NCI-H1417 (cell line): ENCODE measurements at regions not wholly inside any gene's neighbourhood (a gene's known extent, or its start where the extent isn't known, plus 50 kb on each side); places are given as distances from the start of the nearest gene placed in this dataset.
A peak's percentile ranks its signal among the peaks of the same experiment; 100 is the strongest.

ENCODE experiments used
- DNase-seq, 3 experiments: peaks; one replicate each; lab custom pipeline; 2025; lab: John Stamatoyannopoulos, UW

DNA sequence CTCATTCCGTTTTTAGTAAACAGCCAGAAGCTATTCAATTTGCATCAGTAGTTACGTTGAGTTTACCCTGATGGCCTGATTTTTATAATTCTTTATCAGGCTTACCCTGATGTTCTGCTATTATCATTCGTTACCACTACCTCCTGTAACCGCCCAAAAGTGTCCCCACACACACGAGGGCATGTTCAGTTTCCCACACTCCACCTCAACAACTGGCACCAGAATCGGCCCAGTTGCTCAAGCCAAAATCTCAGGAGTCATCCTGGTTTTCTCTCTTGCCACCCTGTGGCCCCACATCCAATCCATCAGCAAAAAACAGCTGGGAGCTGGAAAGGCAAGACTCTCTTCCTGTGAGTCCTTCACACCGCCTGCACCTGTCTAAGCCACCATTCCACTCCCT lies 102.9 kb upstream of the RAB6C start:
- peak in 1 of 3 experiments; percentile 20 for DNase-seq

- DNase-seq = peak; percentile 69 to 85 (median 81)
Measured at GRCh38 chr2:129877289-129877741, 102.2 kb upstream of the RAB6C start.

DNA sequence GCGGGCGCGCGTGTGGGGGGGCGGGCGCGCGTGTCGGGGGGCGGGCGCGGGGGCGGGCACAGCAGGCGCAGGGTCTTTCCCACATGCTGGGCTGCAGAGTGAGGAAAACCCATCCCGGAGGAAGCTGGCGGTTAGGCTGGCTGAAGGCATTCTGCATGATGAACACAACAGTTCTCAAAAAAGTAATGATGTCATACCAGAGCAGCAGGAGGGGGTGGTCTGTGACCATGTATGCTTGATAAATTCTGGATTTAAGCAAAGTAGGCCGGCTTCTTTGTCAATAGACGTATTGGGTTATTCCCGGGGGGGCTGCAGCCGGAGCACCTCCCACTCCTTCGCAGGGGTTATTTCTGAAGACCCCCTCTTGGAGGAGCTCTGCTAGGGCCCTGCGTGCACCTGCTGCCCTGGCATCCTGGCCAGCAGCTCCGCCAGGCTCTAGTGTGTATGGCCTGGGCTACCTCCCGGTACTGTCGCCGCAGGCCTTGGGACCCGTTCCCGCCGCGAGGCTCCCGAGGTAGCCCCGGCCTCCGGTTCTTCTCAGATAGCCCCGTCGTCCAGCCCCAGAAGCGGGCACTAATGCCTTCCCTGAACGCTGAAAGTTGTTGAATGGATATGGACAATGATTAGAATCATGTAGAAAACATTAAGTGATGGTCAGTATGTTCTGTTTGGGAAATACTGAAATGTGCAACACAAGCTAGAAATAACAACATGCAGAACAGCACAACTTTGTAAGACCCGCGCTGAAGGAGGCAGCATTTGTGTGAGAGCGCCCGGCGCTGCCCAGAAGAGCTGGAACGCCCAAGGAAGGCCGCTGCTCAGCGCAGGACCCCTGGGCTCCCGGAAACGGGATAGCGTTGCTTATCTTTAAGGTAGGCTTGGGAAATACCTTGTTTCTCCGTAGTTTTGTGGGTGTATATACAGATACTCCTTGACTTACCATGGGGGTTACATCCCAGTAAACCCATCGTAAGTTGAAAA lies 101.4 kb upstream of the RAB6C start:
- peak in 2 of 3 experiments; percentile 3 to 48 for DNase-seq

DNA sequence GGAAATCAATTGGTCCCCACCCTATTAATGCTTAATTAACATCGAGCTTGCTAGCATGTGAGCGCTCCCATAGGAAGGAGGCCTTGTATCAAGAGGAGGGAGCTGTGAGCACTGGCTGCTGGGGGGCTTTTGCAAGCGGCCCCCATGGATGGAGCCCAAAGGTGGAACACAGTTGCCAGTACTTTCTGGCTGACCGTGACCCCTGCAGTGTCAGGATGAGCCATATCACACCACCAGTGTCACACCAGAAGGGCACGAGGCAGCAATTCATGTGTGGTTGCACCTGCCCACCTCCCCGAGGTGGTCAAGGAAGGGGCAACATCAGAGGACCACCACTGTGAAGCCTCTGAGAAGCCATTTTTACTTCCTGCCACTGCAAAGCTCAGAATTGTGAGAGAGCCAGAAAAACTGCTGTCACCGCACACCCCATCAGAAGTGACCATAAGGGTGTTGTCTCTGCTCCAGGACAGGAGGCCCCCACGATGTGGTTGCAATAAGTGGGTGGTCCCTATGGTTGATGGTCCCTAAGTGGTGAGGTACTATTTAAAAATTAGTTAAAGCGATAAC lies 99.8 kb upstream of the RAB6C start:
- no peak for DNase-seq

- DNase-seq = no peak
Measured at GRCh38 chr2:129880309-129880708, 99.2 kb upstream of the RAB6C start.

DNA sequence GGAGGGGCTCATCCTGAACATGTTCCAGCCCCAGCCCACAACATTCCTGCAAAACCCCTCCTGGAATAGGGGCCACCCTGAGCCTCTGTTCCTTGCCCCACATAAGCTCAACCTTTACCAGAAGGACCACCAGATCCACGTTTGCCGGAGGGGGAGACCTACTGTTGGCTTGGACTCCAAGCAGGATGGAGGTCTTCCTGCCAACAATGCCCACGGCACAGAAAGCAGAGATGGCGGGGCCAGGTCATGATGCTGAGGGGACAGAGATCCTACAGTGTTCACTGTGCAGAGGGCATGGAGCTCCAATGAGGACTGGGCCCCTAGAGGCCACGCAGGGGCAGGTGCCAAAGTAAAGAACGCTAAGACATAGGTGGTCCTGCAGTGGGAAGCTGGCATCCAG lies 98.5 kb upstream of the RAB6C start:
- DNase-seq = no peak

DNA sequence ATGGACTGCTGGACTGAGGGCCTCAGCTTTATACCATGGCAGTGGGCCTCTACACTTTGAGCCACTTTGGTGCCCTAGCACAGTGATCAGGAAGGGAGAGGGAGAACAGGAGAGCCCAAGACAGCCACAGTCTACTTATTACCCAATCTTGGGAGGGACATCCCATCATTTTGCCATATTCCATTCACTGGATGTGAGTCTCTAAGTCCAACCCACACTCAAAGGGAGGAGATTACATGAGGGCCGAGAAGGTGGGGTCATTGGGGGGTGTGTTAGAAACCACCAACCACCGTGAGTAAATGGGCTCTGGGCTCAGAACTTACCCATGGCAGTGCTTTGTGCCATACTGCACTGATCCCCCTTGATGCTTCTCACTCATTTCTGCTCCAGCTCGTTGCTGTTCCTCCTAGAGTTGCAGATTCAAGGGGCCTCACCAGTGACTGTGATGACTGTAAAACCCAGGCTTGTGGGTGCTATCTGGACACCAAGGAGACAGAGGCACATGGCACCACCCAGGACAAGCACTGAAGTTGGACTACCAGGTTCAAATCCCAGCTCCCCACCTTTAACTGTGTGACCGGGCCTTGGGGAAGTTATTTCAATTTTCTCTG lies 97.6 kb upstream of the RAB6C start:
- no peak for DNase-seq

- DNase-seq = no peak
Measured at GRCh38 chr2:129882476-129882875, 97.0 kb upstream of the RAB6C start.

GRCh38 chr2:129883121-129883520 lies 96.3 kb upstream of the RAB6C start:
- DNase-seq = no peak

GRCh38 chr2:129884221-129884786 lies 95.2 kb upstream of the RAB6C start:
- DNase-seq = no peak

- DNase-seq = peak in 1 of 3 experiments; percentile 2
Measured at GRCh38 chr2:129885735-129886134, 93.7 kb upstream of the RAB6C start.

- DNase-seq = no peak
Measured at GRCh38 chr2:129887688-129888266, 91.7 kb upstream of the RAB6C start.

GRCh38 chr2:129888461-129888860 lies 91.0 kb upstream of the RAB6C start:
- DNase-seq = no peak

GRCh38 chr2:129888896-129889295 lies 90.6 kb upstream of the RAB6C start:
- no peak for DNase-seq

- no peak for DNase-seq
Measured at GRCh38 chr2:129891341-129892320, 87.8 kb upstream of the RAB6C start.

DNA sequence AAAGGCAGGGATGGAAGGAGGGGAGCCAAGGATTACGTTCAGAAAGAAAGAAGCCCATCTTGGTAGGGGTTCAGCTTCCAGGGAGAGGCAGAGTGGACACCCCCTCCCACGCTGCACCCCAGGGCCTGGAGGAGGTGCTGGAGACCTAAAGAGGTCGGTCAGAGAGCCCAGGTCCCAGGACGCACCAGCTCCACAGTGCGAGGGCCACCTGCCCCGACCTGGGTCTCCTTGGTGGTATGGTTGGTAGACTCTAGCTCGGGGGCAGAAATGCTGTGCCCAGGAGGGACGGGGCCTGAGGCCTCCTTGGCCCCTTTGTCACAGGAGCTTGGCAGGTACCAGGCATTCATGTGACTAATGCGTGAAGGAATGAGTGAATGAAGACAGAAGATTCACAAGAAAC lies 87.1 kb upstream of the RAB6C start:
- no peak for DNase-seq

GRCh38 chr2:129892773-129893172 lies 86.7 kb upstream of the RAB6C start:
- no peak for DNase-seq

DNA sequence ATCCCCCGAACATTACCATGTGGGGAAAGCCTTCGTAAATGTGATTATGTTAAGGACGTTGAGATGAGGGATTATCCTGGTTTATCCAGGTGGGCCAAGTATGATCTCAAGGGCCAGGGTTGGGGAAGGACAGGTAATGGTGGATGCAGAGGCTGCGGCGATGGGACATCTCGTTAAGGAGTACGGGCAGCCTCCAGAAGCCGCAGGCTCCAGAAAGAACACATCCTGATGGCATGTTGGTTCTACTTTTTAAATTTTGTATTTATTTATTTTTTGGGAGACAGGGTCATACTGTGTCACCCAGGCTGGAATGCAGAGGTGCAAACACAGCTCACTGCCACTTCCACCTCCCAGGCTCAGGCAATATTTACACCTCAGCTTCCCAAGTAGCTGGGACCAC lies 86.2 kb upstream of the RAB6C start:
- no peak for DNase-seq

DNA sequence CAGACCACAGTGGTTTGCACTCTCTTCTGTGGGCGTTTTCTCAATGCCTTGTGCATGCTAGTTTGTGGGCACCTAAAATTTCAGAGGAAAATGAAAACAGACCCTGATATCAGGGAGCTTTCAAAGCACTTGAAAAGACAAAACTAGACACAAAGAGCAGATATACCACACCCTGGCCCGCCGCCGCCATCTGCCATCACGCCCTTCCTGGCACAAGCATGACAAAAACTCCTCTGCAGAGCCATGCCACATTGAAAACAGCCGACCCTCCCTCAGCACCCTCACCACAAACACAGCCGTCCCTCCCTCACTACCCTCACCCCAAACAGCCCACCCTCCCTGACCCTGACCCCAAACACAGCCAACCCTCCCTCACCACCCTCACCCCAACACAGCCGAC lies 84.8 kb upstream of the RAB6C start:
- no peak for DNase-seq

DNA sequence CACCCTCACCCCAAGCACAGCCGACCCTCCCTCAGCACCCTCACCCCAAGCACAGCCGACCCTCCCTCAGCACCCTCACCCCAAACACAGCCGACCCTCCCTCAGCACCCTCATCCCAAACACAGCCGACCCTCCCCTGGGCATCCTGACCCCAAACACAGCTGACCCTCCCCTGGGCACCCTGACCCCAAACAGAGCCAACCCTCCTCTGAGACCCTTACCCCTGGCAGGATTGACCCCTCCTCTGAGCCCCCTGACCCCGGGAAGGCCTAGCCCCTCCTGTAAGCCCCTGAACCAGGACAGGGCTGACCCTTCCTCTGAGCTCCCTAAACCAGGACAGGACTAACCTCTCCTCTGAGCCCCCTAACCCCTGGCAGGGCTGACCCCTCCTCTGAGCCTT lies 84.4 kb upstream of the RAB6C start:
- no peak for DNase-seq

DNA sequence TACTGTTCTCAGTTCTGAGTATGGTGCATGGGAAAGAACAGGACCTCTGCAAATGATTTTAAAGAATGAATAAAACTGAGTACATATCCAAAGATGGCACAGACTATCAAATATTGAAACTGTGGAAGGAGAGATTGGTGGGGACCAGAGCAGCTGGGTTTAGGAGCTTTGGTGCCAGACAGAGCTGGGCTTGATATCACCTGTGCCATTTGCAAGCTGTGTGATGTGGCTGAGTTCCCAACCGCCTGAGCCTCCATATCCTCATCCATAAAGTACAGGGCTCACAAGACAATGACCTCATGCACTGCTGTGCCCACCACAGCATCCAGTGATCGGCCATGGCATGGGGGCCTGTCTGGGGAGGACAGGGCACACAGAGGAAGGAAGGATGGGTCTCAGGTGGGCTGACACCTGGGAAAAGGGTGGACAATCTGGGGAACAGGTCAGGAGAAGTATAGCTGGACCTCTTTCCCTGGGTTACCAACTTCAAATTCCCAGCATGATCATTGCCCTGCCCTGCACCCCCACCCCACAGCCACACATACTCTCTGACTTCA lies 83.9 kb upstream of the RAB6C start:
- DNase-seq = no peak
